ENCODE measurements at regions not wholly inside any gene's neighbourhood (a gene's known extent, or its start where the extent isn't known, plus 50 kb on each side); places are given as distances from the start of the nearest gene placed in this dataset.

DNA sequence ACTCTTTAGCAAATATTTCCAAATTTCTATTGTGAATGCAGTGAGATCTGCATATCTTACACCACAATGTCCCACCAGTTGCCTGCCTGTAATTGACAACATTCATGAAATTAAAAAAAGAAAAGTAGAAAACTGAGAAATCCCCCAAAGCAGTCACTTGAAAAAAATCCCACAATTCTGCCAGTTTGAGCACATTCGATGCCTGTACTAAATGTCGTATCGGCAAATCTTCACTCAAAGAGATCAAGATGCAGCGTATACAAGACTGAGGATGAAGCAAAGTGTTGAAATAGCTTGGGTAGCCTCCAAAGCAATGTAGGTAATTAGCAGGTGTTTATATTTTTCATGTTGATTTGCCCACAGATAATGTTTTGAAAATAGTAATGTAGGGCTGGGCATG lies 186.7 kb upstream of the ZEB2 start:
- peaks cover 10 to 14% of the 10 kb centered on the region in 2 experiments for H3K4me1 Mint-ChIP-seq
- Histone ChIP-seq H2BK5ac (ENCODE audit: insufficient read length, low read length) (no peak overlapping the region), H2BK120ac (ENCODE audit: low read depth, low read length, poor library complexity, severe bottlenecking) (no peak overlapping the region), H3K4me1 (ENCODE audit: insufficient read depth, low read length) (0 out of 2 replicates have a peak, but pooled peaks cover 1% of the 10 kb centered on the region), H3K27me3 (ENCODE audit: insufficient read depth, low read length) (no peaks in the 10 kb centered on the region), H3K56ac (ENCODE audit: insufficient read length, low read depth, low read length) (no peak overlapping the region), H3K23me2 (ENCODE audit: insufficient read length, low read depth, low read length, poor library complexity, severe bottlenecking) (no peaks in the 10 kb centered on the region), H3K79me1 (ENCODE audit: insufficient read depth, low read depth, low read length, poor library complexity, severe bottlenecking) (no peaks in the 10 kb centered on the region), H4K91ac (ENCODE audit: insufficient read length, low read depth, low read length) (no peak overlapping the region), H3K9me3 (ENCODE audit: control insufficient read depth, low read depth, low read length) (no peaks in the 10 kb centered on the region), H3K18ac (ENCODE audit: insufficient read length, low read depth, low read length) (no peak overlapping the region), H3K23ac (ENCODE audit: insufficient read length, low read depth, low read length) (no peak overlapping the region), H3K4ac (ENCODE audit: low read depth, low read length) (no peak overlapping the region), H3T11ph (ENCODE audit: low read length) (no peak overlapping the region), H3K4me2 (ENCODE audit: insufficient read depth, insufficient read length, low read length) (no peak overlapping the region), H3K27ac (ENCODE audit: insufficient read length, low read depth, low read length) (no peak overlapping the region), H4K5ac (ENCODE audit: insufficient read length, low read depth, low read length) (no peak overlapping the region), H3K14ac (ENCODE audit: insufficient read depth, low read length) (no peak overlapping the region), H2BK12ac (ENCODE audit: insufficient read length, low read depth, low read length) (no peak overlapping the region), H3K79me2 (ENCODE audit: insufficient read depth, low read length) (no peaks in the 10 kb centered on the region), H3K9ac (ENCODE audit: extremely low read depth, insufficient read length, low read length) (no peak overlapping the region), H4K8ac (replicated peaks; ENCODE audit: insufficient read length, low read depth, low read length) (no peak overlapping the region), H2BK15ac (ENCODE audit: low read depth, low read length) (no peak overlapping the region), H2AK5ac (ENCODE audit: insufficient read length, low read length) (no peak overlapping the region), H2AFZ (ENCODE audit: low read length) (no peak overlapping the region), H4K20me1 (ENCODE audit: control insufficient read depth, insufficient read depth, insufficient read length) (no peaks in the 10 kb centered on the region), H2BK20ac (ENCODE audit: low read depth, low read length, poor library complexity, severe bottlenecking) (no peak overlapping the region)
- no peaks in the 10 kb centered on the region for H3K9me3 Mint-ChIP-seq
- H3K4me3 Mint-ChIP-seq: no peak overlapping the region
- H3K27ac Mint-ChIP-seq: no peak overlapping the region
- H3K36me3 Mint-ChIP-seq (ENCODE audit: insufficient read depth in 1 of 3, low read depth in 3 of 3): no peaks in the 10 kb centered on the region
- no peak for DNase-seq
- WGBS (ENCODE audit: extremely low coverage, insufficient read length, low lambda C conversion rate): no CpG with 5 or more reads among the region's 4 CpGs
- TF ChIP-seq, protein P1, sequence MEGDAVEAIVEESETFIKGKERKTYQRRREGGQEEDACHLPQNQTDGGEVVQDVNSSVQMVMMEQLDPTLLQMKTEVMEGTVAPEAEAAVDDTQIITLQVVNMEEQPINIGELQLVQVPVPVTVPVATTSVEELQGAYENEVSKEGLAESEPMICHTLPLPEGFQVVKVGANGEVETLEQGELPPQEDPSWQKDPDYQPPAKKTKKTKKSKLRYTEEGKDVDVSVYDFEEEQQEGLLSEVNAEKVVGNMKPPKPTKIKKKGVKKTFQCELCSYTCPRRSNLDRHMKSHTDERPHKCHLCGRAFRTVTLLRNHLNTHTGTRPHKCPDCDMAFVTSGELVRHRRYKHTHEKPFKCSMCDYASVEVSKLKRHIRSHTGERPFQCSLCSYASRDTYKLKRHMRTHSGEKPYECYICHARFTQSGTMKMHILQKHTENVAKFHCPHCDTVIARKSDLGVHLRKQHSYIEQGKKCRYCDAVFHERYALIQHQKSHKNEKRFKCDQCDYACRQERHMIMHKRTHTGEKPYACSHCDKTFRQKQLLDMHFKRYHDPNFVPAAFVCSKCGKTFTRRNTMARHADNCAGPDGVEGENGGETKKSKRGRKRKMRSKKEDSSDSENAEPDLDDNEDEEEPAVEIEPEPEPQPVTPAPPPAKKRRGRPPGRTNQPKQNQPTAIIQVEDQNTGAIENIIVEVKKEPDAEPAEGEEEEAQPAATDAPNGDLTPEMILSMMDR (conservative IDR thresholded peaks at IDR 0.05): no peak
- no peaks in the 10 kb centered on the region for H3K27me3 Mint-ChIP-seq (ENCODE audit: low read depth)
